HTR-8/SVneo (cell line): ENCODE measurements at regions not wholly inside any gene's neighbourhood (a gene's known extent, or its start where the extent isn't known, plus 50 kb on each side); places are given as distances from the start of the nearest gene placed in this dataset.
"Not testable (repeated sequence)": the region's sequence is repeated elsewhere in the genome, so short reads cannot be mapped to it uniquely, and the experiment has no call there.

Experiments used
- DNase-seq: peaks from one replicate; pipeline ENCODE4 v3.0.0; 2011; ENCODE audit warnings: low spot score, mixed read lengths; ENCODE audit not compliant: insufficient read length
- FAIRE-seq: peaks from 2 replicates; lab custom pipeline; 2011; peaks lifted over from hg19 to GRCh38; lab: Jason Lieb, UNC

GRCh38 chrX:113790987-113791386 is 792.9 kb upstream of the HTR2C start:
- FAIRE-seq (no peak), DNase-seq (no peak)

- not testable (repeated sequence) for DNase-seq, FAIRE-seq
These were observed 799.1 kb upstream of the HTR2C start for GRCh38 chrX:113784754-113785153.

- FAIRE-seq, result no peak
- DNase-seq, result no peak
These were observed 813.1 kb upstream of the HTR2C start for GRCh38 chrX:113770806-113771205.

- DNase-seq, result no peak
- FAIRE-seq, result no peak
These were observed 813.8 kb upstream of the HTR2C start for GRCh38 chrX:113770071-113770470.

GRCh38 chrX:113759422-113759821 is 824.5 kb upstream of the HTR2C start:
- FAIRE-seq (no peak), DNase-seq (no peak)

GRCh38 chrX:113747274-113747973 is 836.5 kb upstream of the HTR2C start:
- FAIRE-seq (no peak), DNase-seq (no peak)

- DNase-seq, result no peak
- no peak for FAIRE-seq
These were observed 840.8 kb upstream of the HTR2C start for GRCh38 chrX:113743069-113743468.

GRCh38 chrX:113741744-113742143 is 842.1 kb upstream of the HTR2C start:
- FAIRE-seq (no peak), DNase-seq (peak; percentile 0)

GRCh38 chrX:113728937-113729336 is 854.9 kb upstream of the HTR2C start:
- DNase-seq (no peak), FAIRE-seq (no peak)

GRCh38 chrX:113726898-113727297 is 857.0 kb upstream of the HTR2C start:
- DNase-seq, result no peak
- FAIRE-seq, result no peak

GRCh38 chrX:113726466-113726865 is 857.4 kb upstream of the HTR2C start:
- FAIRE-seq (no peak), DNase-seq (no peak)

GRCh38 chrX:113726009-113726408 is 857.9 kb upstream of the HTR2C start:
- no peak for FAIRE-seq
- DNase-seq, result no peak

- FAIRE-seq (no peak), DNase-seq (no peak)
These were observed 859.3 kb upstream of the AMOT start for GRCh38 chrX:113699939-113700338.

GRCh38 chrX:113675278-113675677 is 834.6 kb upstream of the AMOT start:
- FAIRE-seq (no peak), DNase-seq (no peak)

GRCh38 chrX:113651306-113651705 is 810.7 kb upstream of the AMOT start:
- FAIRE-seq (no peak), DNase-seq (no peak)

GRCh38 chrX:113644426-113644825 is 803.8 kb upstream of the AMOT start:
- DNase-seq, result peak; percentile 0

GRCh38 chrX:113634565-113634964 is 793.9 kb upstream of the AMOT start:
- DNase-seq (no peak), FAIRE-seq (no peak)

More at GRCh38 chrX:113644426-113644825, 803.8 kb upstream of the AMOT start:
- FAIRE-seq, result no peak

GRCh38 chrX:113629326-113629725 is 788.7 kb upstream of the AMOT start:
- FAIRE-seq (no peak), DNase-seq (no peak)

- FAIRE-seq (no peak), DNase-seq (no peak)
These were observed 753.7 kb upstream of the AMOT start for GRCh38 chrX:113594123-113594841.

- FAIRE-seq, result no peak
- no peak for DNase-seq
These were observed 745.8 kb upstream of the AMOT start for GRCh38 chrX:113586281-113586898.

- FAIRE-seq (no peak), DNase-seq (no peak)
These were observed 739.9 kb upstream of the AMOT start for GRCh38 chrX:113580486-113580885.
